H1 (cell line): ENCODE measurements at regions not wholly inside any gene's neighbourhood (a gene's known extent, or its start where the extent isn't known, plus 50 kb on each side); places are given as distances from the start of the nearest gene placed in this dataset.

Experiments used
- CBX5 ChIP-seq: fragments of 300-800, 300-1000 bp; sonication (generic); IDR thresholded peaks from 2 replicates; pipeline ENCODE4 v1.7.1; 2016; ENCODE audit warnings: antibody characterized with exemption, low read length, low read depth
- CHD1 ChIP-seq: IDR thresholded peaks from 2 replicates; pipeline ENCODE4 v1.6.1; 2012; ENCODE audit warnings: low read depth, low read length, improper control_type of control experiment
- CHD2 ChIP-seq: IDR thresholded peaks from 2 replicates; pipeline ENCODE4 v1.6.1; 2012; ENCODE audit warnings: low read length, improper control_type of control experiment
- EGR1 ChIP-seq: IDR thresholded peaks from 2 replicates; pipeline ENCODE4 v1.6.1; 2011; ENCODE audit warnings: low read depth, low read length, borderline replicate concordance
- RAD21 ChIP-seq, 2 experiments: IDR thresholded peaks in 1 of 2; conservative IDR thresholded peaks in 1 of 2; 2 replicates each; pipeline ENCODE4 v1.6.1; 2011; ENCODE audit warnings: low read depth in 2 of 2, low read length in 2 of 2, improper control_type of control experiment in 1 of 2, inconsistent platforms in 1 of 2, mild to moderate bottlenecking in 1 of 2, moderate library complexity in 1 of 2
- SP2 ChIP-seq: IDR thresholded peaks from 2 replicates; pipeline ENCODE4 v1.6.1; 2012; ENCODE audit warnings: mild to moderate bottlenecking, low read length, inconsistent platforms
- USF2 ChIP-seq: IDR thresholded peaks from 2 replicates; pipeline ENCODE4 v1.6.1; 2011; ENCODE audit warnings: low read length, improper control_type of control experiment

GRCh38 chr11:106202935-106203620, 125.6 kb downstream of the AASDHPPT start (continued):
- TF ChIP-seq EGR1 (no peak), SP2 (no peak), USF2 (no peak), CHD2 (no peak), RAD21 (IDR thresholded peaks at IDR 0.05 in 1 of 2, conservative IDR thresholded peaks at IDR 0.05 in 1 of 2; ENCODE audit: low read depth in 2 of 2, low read length in 2 of 2) (no peak), CBX5 (no peak), CHD1 (no peak)
